ENCODE measurements at regions not wholly inside any gene's neighbourhood (a gene's known extent, or its start where the extent isn't known, plus 50 kb on each side); places are given as distances from the start of the nearest gene placed in this dataset.
A peak's percentile ranks its signal among the peaks of the same experiment; 100 is the strongest.

- no peaks in the 10 kb centered on the region for H3K9me3 ChIP-seq (replicated peaks; ENCODE audit: insufficient read depth, low read length)
- no peak overlapping the region for H3K9ac ChIP-seq (ENCODE audit: low read length)
- no peak for DNase-seq
- no peak overlapping the region for H3K4me3 ChIP-seq (ENCODE audit: low read length)
- no peaks in the 10 kb centered on the region for H3K79me2 ChIP-seq (ENCODE audit: low read length)
- no peaks in the 10 kb centered on the region for H3F3A ChIP-seq (ENCODE audit: insufficient read depth, low read length)
- no peak overlapping the region for H2AFZ ChIP-seq (ENCODE audit: low read length)
- H4K20me1 ChIP-seq (ENCODE audit: insufficient read depth, low read length): no peaks in the 10 kb centered on the region
- no peaks in the 10 kb centered on the region for H3K9me2 ChIP-seq (replicated peaks; ENCODE audit: insufficient read depth, low read length)
- no peaks in the 10 kb centered on the region for H3K4me1 ChIP-seq (ENCODE audit: low read length)
- no peaks in the 10 kb centered on the region for H3K36me3 ChIP-seq (replicated peaks; ENCODE audit: insufficient read depth, low read length)
- H3K27ac ChIP-seq (ENCODE audit: low read length): no peak overlapping the region
- TF ChIP-seq EZH2 (optimal IDR thresholded peaks at IDR 0.05; ENCODE audit: low read depth, low read length): no peak
- no peak for TF ChIP-seq EZH2phosphoT487 (IDR thresholded peaks at IDR 0.05; ENCODE audit: low read length)
- no peak for TF ChIP-seq CTCF (IDR thresholded peaks at IDR 0.05; ENCODE audit: low read length)
- no peak overlapping the region for H3K4me2 ChIP-seq (ENCODE audit: low read depth, low read length)
- H3K27me3 ChIP-seq (replicated peaks; ENCODE audit: insufficient read depth, low read length): no peaks in the 10 kb centered on the region
Observed at GRCh38 chr5:58105836-58106235, 354.1 kb downstream of the PLK2 start.

GRCh38 chr5:58099257-58099656, 360.6 kb downstream of the PLK2 start:
- Histone ChIP-seq H3K4me2 (ENCODE audit: low read depth, low read length) (no peak overlapping the region), H3K9me3 (replicated peaks; ENCODE audit: insufficient read depth, low read length) (no peaks in the 10 kb centered on the region), H4K20me1 (ENCODE audit: insufficient read depth, low read length) (no peaks in the 10 kb centered on the region), H3K9ac (ENCODE audit: low read length) (no peak overlapping the region), H2AFZ (ENCODE audit: low read length) (no peak overlapping the region), H3K4me1 (ENCODE audit: low read length) (peaks cover 12% of the 10 kb centered on the region), H3K9me2 (replicated peaks; ENCODE audit: insufficient read depth, low read length) (no peaks in the 10 kb centered on the region), H3F3A (ENCODE audit: insufficient read depth, low read length) (peaks cover 8% of the 10 kb centered on the region; the same call in 1 of the 2 replicates), H3K4me3 (ENCODE audit: low read length) (no peak overlapping the region), H3K36me3 (replicated peaks; ENCODE audit: insufficient read depth, low read length) (no peaks in the 10 kb centered on the region), H3K27ac (ENCODE audit: low read length) (no peak overlapping the region), H3K79me2 (ENCODE audit: low read length) (no peaks in the 10 kb centered on the region), H3K27me3 (replicated peaks; ENCODE audit: insufficient read depth, low read length) (no peaks in the 10 kb centered on the region)
- no peak for TF ChIP-seq CTCF (IDR thresholded peaks at IDR 0.05; ENCODE audit: low read length)
- no peak for TF ChIP-seq EZH2 (optimal IDR thresholded peaks at IDR 0.05; ENCODE audit: low read depth, low read length)
- TF ChIP-seq EZH2phosphoT487 (IDR thresholded peaks at IDR 0.05; ENCODE audit: low read length): no peak
- no peak for DNase-seq

GRCh38 chr5:58094031-58094430, 365.9 kb downstream of the PLK2 start:
- TF ChIP-seq CTCF (IDR thresholded peaks at IDR 0.05; ENCODE audit: low read length) (no peak), EZH2phosphoT487 (IDR thresholded peaks at IDR 0.05; ENCODE audit: low read length) (no peak), EZH2 (optimal IDR thresholded peaks at IDR 0.05; ENCODE audit: low read depth, low read length) (no peak)
- H3K27ac ChIP-seq (ENCODE audit: low read length): peak overlapping the region; percentile 87
- peaks cover 21% of the 10 kb centered on the region for H3F3A ChIP-seq (ENCODE audit: insufficient read depth, low read length)
- H3K4me1 ChIP-seq (ENCODE audit: low read length): peaks cover 32% of the 10 kb centered on the region
- peak overlapping the region; percentile 24 for H3K9ac ChIP-seq (ENCODE audit: low read length)
- H4K20me1 ChIP-seq (ENCODE audit: insufficient read depth, low read length): no peaks in the 10 kb centered on the region
- H2AFZ ChIP-seq (ENCODE audit: low read length): peak overlapping the region; percentile 13
- DNase-seq: peak; percentile 98
- peak overlapping the region; percentile 40 for H3K4me2 ChIP-seq (ENCODE audit: low read depth, low read length)
- H3K4me3 ChIP-seq (ENCODE audit: low read length): no peak overlapping the region
- H3K9me3 ChIP-seq (replicated peaks; ENCODE audit: insufficient read depth, low read length): no peaks in the 10 kb centered on the region
- H3K79me2 ChIP-seq (ENCODE audit: low read length): no peaks in the 10 kb centered on the region
- no peaks in the 10 kb centered on the region for H3K36me3 ChIP-seq (replicated peaks; ENCODE audit: insufficient read depth, low read length)
- no peaks in the 10 kb centered on the region for H3K27me3 ChIP-seq (replicated peaks; ENCODE audit: insufficient read depth, low read length)
- no peaks in the 10 kb centered on the region for H3K9me2 ChIP-seq (replicated peaks; ENCODE audit: insufficient read depth, low read length)

Measured in MM.1S (cell line).